Mesenchymal stem cell (in vitro differentiated cells and primary cell): ENCODE measurements at regions not wholly inside any gene's neighbourhood (a gene's known extent, or its start where the extent isn't known, plus 50 kb on each side); places are given as distances from the start of the nearest gene placed in this dataset.

Experiments used
- DNase-seq: peaks from one replicate; pipeline ENCODE4 v3.0.0-alpha.2; 2013
- H2AFZ ChIP-seq: one replicate; pipeline ENCODE4 v1.6.1; 2013; ENCODE audit warnings: low read depth, mild to moderate bottlenecking, control low read depth, inconsistent platforms, low read length, moderate library complexity
- H2AK5ac ChIP-seq: 2 replicates; pipeline ENCODE4 v1.6.1; 2013; ENCODE audit warnings: low read length, moderate library complexity, mild to moderate bottlenecking, inconsistent platforms; ENCODE audit not compliant: severe bottlenecking
- H2BK120ac ChIP-seq: one replicate; pipeline ENCODE4 v1.6.1; 2013; ENCODE audit warnings: low read depth, mild to moderate bottlenecking, inconsistent platforms, low read length, moderate library complexity
- H2BK12ac ChIP-seq, 2 experiments: one replicate each; pipeline ENCODE4 v1.6.1; 2013; ENCODE audit warnings: inconsistent platforms in 2 of 2, low read length in 2 of 2, mild to moderate bottlenecking in 2 of 2, moderate library complexity in 2 of 2, control low read depth in 1 of 2
- H2BK15ac ChIP-seq: one replicate; pipeline ENCODE4 v1.6.1; 2013; ENCODE audit warnings: mild to moderate bottlenecking, low read depth, inconsistent platforms; ENCODE audit not compliant: poor library complexity, severe bottlenecking
- H2BK5ac ChIP-seq: 2 replicates; pipeline ENCODE4 v1.6.1; 2013; ENCODE audit warnings: low read depth, mild to moderate bottlenecking, low read length, control low read depth, inconsistent platforms; ENCODE audit not compliant: poor library complexity, severe bottlenecking
- H3K14ac ChIP-seq, 2 experiments: one replicate each; pipeline ENCODE4 v1.6.1; 2013; ENCODE audit warnings: inconsistent platforms in 2 of 2, low read length in 2 of 2, control low read depth in 1 of 2, mild to moderate bottlenecking in 1 of 2, moderate library complexity in 1 of 2
- H3K18ac ChIP-seq, 2 experiments: one replicate each; pipeline ENCODE4 v1.6.1; 2013; ENCODE audit warnings: inconsistent platforms in 2 of 2, low read length in 2 of 2, control low read depth in 1 of 2, low read depth in 1 of 2, mild to moderate bottlenecking in 1 of 2
- H3K23ac ChIP-seq, 2 experiments: one replicate each; pipeline ENCODE4 v1.6.1; 2013; ENCODE audit warnings: inconsistent platforms in 2 of 2, low read length in 2 of 2, mild to moderate bottlenecking in 2 of 2, moderate library complexity in 2 of 2, control low read depth in 1 of 2
- H3K27ac ChIP-seq: 2 replicates; pipeline ENCODE4 v1.5.1; 2013; ENCODE audit warnings: mild to moderate bottlenecking, moderate library complexity, low read length, control low read depth, inconsistent platforms; ENCODE audit not compliant: poor library complexity, severe bottlenecking
- H3K27me3 ChIP-seq, 2 experiments: 2 replicates each; pipeline versions ENCODE4 v1.6.1 to v1.7.0; 2013; ENCODE audit warnings: low read length in 2 of 2, mild to moderate bottlenecking in 2 of 2, moderate library complexity in 2 of 2, control low read depth in 1 of 2, inconsistent platforms in 1 of 2; ENCODE audit not compliant: control insufficient read depth in 1 of 2, insufficient read depth in 1 of 2
- H3K36me3 ChIP-seq, 2 experiments: 2 replicates each; pipeline versions ENCODE4 v1.6.1 to v1.7.0; 2013; ENCODE audit warnings: low read length in 2 of 2, control low read depth in 1 of 2, inconsistent platforms in 1 of 2, low read depth in 1 of 2, mild to moderate bottlenecking in 1 of 2; ENCODE audit not compliant: insufficient read depth in 2 of 2, control insufficient read depth in 1 of 2
- H3K4ac ChIP-seq, 2 experiments: one replicate each; pipeline ENCODE4 v1.6.1; 2013; ENCODE audit warnings: inconsistent platforms in 2 of 2, low read length in 2 of 2, mild to moderate bottlenecking in 2 of 2, moderate library complexity in 2 of 2, control low read depth in 1 of 2, low read depth in 1 of 2
- H3K4me1 ChIP-seq: 2 replicates; pipeline ENCODE4 v1.6.1; 2013; ENCODE audit warnings: low read depth, low read length, control low read depth; ENCODE audit not compliant: control insufficient read depth, insufficient read depth
- H3K4me2 ChIP-seq: 2 replicates; pipeline ENCODE4 v1.6.1; 2013; ENCODE audit warnings: low read length, mild to moderate bottlenecking, inconsistent platforms; ENCODE audit not compliant: poor library complexity, severe bottlenecking
- H3K4me3 ChIP-seq, 2 experiments: 2 replicates each; pipeline versions ENCODE4 v1.5.1 to v1.7.0; 2013; ENCODE audit warnings: low read length in 2 of 2, mild to moderate bottlenecking in 2 of 2, control low read depth in 1 of 2, low read depth in 1 of 2; ENCODE audit not compliant: insufficient read depth in 1 of 2
- H3K79me1 ChIP-seq: replicated peaks from 2 replicates; pipeline ENCODE4 v1.6.1; 2013; ENCODE audit warnings: mild to moderate bottlenecking, control low read depth, low read length, inconsistent platforms; ENCODE audit not compliant: poor library complexity, severe bottlenecking
- H3K9ac ChIP-seq: 2 replicates; pipeline ENCODE4 v1.7.0; 2013; ENCODE audit warnings: mild to moderate bottlenecking, low read length, moderate library complexity
- H3K9me3 ChIP-seq: 2 replicates; pipeline ENCODE4 v1.7.0; 2013; ENCODE audit warnings: mild to moderate bottlenecking, low read length; ENCODE audit not compliant: control insufficient read depth
- H4K8ac ChIP-seq: one replicate; pipeline ENCODE4 v1.6.1; 2013; ENCODE audit warnings: inconsistent platforms, mild to moderate bottlenecking, low read length, moderate library complexity
- H4K91ac ChIP-seq: one replicate; pipeline ENCODE4 v1.6.1; 2013; ENCODE audit warnings: mild to moderate bottlenecking, low read length, inconsistent platforms
- WGBS: methylation state at CpG from one replicate; pipeline ENCODE4 v1.1.7; 2013; ENCODE audit warnings: mixed read lengths; 5-methylcytosine and 5-hydroxymethylcytosine counted together

DNA sequence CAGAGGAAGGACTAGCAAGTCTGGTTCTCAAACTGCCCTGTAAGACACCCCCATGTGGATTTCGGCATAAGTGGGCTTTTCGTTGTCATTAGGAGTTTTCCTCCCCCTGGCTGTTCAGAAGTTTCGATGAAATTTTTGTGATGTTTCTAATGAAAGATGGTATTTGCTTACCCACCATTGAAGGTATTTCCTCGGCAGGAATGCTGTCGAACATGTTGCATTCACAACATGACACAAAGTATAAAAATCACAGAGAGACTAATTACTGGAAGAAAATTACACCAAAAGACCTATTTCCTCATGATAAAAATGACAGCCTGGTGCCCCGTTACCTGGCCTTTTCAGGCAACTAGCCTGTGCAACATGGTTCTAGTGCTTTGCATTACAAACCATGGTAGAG lies 144.9 kb downstream of the TXNL1 start:
- Histone ChIP-seq H3K23ac (no peak overlapping the region), H3K9ac (no peak overlapping the region), H2AK5ac (no peak overlapping the region), H2AFZ (no peak overlapping the region), H3K18ac (no peak overlapping the region), H4K8ac (no peak overlapping the region), H2BK15ac (no peak overlapping the region), H3K4me3 (no peak overlapping the region), H3K9me3 (no peaks in the 10 kb centered on the region), H3K4ac (no peak overlapping the region), H2BK12ac (no peak overlapping the region), H3K14ac (no peak overlapping the region), H3K79me1 (no peaks in the 10 kb centered on the region), H3K4me1 (no peaks in the 10 kb centered on the region), H2BK120ac (no peak overlapping the region), H3K36me3 (no peaks in the 10 kb centered on the region), H3K27me3 (no peaks in the 10 kb centered on the region), H4K91ac (no peak overlapping the region), H3K4me2 (no peak overlapping the region), H2BK5ac (no peak overlapping the region), H3K27ac (no peak overlapping the region)
- WGBS = 97% methylated on average over 5 of the region's 6 CpGs
- DNase-seq = no peak

DNA sequence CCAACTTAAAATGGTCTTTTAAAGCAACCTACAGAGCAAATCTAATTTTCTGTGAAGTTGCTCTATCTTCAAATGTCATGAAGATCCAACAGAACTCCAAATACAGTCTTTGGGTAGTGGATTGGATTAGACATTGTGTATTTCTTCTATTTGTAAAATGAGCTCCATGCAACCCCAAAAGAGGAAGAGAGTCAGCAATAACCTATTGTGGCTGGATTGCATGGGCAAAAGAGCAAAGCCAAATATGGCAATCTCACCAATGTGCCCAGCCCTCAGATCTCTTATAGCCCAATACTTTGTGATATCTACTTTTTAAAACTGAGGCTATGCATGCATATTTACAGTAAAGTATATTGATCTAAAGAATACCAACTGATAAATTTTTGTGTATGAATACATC lies 146.3 kb downstream of the TXNL1 start:
- Histone ChIP-seq H2BK5ac (no peak overlapping the region), H2AK5ac (no peak overlapping the region), H4K8ac (no peak overlapping the region), H3K18ac (no peak overlapping the region), H3K27me3 (no peaks in the 10 kb centered on the region), H3K4ac (no peak overlapping the region), H2AFZ (no peak overlapping the region), H3K4me2 (no peak overlapping the region), H2BK12ac (no peak overlapping the region), H3K9ac (no peak overlapping the region), H4K91ac (no peak overlapping the region), H3K79me1 (no peaks in the 10 kb centered on the region), H3K4me1 (no peaks in the 10 kb centered on the region), H3K9me3 (no peaks in the 10 kb centered on the region), H3K23ac (no peak overlapping the region), H2BK120ac (no peak overlapping the region), H3K4me3 (no peak overlapping the region), H3K14ac (no peak overlapping the region), H3K36me3 (no peaks in the 10 kb centered on the region), H3K27ac (no peak overlapping the region), H2BK15ac (no peak overlapping the region)
- DNase-seq = no peak

DNA sequence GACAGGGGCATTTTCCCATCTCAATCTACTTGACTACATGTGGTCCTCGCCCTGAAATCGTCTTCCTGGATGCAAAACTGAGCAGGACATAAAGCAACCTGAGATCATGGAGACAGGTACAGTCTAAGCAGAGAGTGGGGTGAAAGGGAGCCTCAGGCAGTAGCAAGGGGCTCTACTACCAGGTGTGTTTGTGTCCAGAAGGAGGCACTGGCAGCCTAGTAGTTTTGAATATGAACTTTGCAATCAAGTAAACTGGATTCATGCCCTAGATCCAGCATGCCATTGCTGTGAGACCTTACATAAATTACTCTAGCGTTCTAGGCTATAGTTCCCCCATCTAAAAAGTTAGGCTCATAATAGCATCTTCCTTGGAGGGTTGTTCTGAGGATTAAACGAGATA lies 147.4 kb downstream of the TXNL1 start:
- no peak overlapping the region for H2AFZ ChIP-seq
- DNase-seq = no peak
- no peak overlapping the region for H3K18ac ChIP-seq
- no peak overlapping the region for H3K4me3 ChIP-seq
- no peaks in the 10 kb centered on the region for H3K27me3 ChIP-seq
- no peak overlapping the region for H3K27ac ChIP-seq
- no peak overlapping the region for H2BK5ac ChIP-seq
- no peak overlapping the region for H2BK12ac ChIP-seq
- H3K9ac ChIP-seq = no peak overlapping the region
- 69% methylated on average over 3 of the region's 4 CpGs for WGBS
- H3K79me1 ChIP-seq = no peaks in the 10 kb centered on the region
- no peak overlapping the region for H4K8ac ChIP-seq
- H3K36me3 ChIP-seq = no peaks in the 10 kb centered on the region
- no peak overlapping the region for H3K4me2 ChIP-seq
- H3K23ac ChIP-seq = no peak overlapping the region
- no peak overlapping the region for H4K91ac ChIP-seq
- H3K14ac ChIP-seq = no peak overlapping the region
- no peak overlapping the region for H3K4ac ChIP-seq
- no peaks in the 10 kb centered on the region for H3K9me3 ChIP-seq
- no peaks in the 10 kb centered on the region for H3K4me1 ChIP-seq
- no peak overlapping the region for H2BK120ac ChIP-seq
- H2BK15ac ChIP-seq = no peak overlapping the region
- H2AK5ac ChIP-seq = no peak overlapping the region

DNA sequence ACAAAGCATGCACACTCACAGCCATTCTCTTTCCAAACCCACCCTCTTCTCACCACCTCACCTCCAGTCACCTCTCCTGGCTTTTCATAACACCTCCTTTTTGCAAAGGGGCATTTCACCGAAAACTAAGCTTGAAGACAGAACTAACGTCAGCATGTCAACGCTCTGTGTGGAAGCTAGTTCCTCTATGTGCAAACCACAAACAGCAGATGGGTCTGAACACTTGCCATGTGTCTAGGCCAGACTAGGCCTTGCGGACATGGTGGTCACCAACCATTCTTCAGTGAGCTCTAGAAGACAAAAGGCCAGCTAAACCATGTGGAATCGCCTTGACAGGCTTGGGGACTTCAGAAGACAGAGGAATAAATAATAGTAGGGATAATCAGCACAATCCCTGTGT lies 148.5 kb downstream of the TXNL1 start:
- H3K27ac ChIP-seq = no peak overlapping the region
- no peak overlapping the region for H3K14ac ChIP-seq
- H3K9me3 ChIP-seq = no peaks in the 10 kb centered on the region
- no peaks in the 10 kb centered on the region for H3K79me1 ChIP-seq
- no peak overlapping the region for H3K18ac ChIP-seq
- no peak overlapping the region for H3K4ac ChIP-seq
- no peak overlapping the region for H2BK12ac ChIP-seq
- no peak overlapping the region for H2BK120ac ChIP-seq
- no peak overlapping the region for H3K4me3 ChIP-seq
- H3K4me2 ChIP-seq = no peak overlapping the region
- 79% methylated on average over 5 of the region's 5 CpGs for WGBS
- H3K9ac ChIP-seq = no peak overlapping the region
- H2AFZ ChIP-seq = no peak overlapping the region
- H2AK5ac ChIP-seq = no peak overlapping the region
- H3K36me3 ChIP-seq = no peaks in the 10 kb centered on the region
- H4K91ac ChIP-seq = no peak overlapping the region
- no peak overlapping the region for H4K8ac ChIP-seq
- DNase-seq = no peak
- no peaks in the 10 kb centered on the region for H3K4me1 ChIP-seq
- no peak overlapping the region for H3K23ac ChIP-seq
- no peak overlapping the region for H2BK15ac ChIP-seq
- no peaks in the 10 kb centered on the region for H3K27me3 ChIP-seq
- H2BK5ac ChIP-seq = no peak overlapping the region
